H1 (cell line): ENCODE measurements at regions not wholly inside any gene's neighbourhood (a gene's known extent, or its start where the extent isn't known, plus 50 kb on each side); places are given as distances from the start of the nearest gene placed in this dataset.

Source experiments
- CTCF ChIA-PET: fragments of 300-600 bp; sonication (Branson Sonifier 250); formaldehyde crosslinking; loops from one replicate; lab custom pipeline; 2021; ENCODE audit not compliant: partially characterized antibody; lab: Charles Lee
- POLR2A ChIA-PET: fragments of 300-600 bp; sonication (Branson Sonifier 250); formaldehyde crosslinking; loops from one replicate; lab custom pipeline; 2021; ENCODE audit warnings: inconsistent platforms; ENCODE audit not compliant: partially characterized antibody; lab: Charles Lee
- DNase-seq, 2 experiments: peaks; one replicate each; pipeline versions ENCODE4 v3.0.0 to v3.0.0-alpha.2; 2010 to 2022; ENCODE audit warnings: low spot score in 2 of 2, low read depth in 1 of 2, mixed read lengths in 1 of 2
- FAIRE-seq: peaks from 2 replicates; lab custom pipeline; 2011; peaks lifted over from hg19 to GRCh38; lab: Jason Lieb, UNC
- H2AFZ ChIP-seq: 2 replicates; pipeline ENCODE4 v1.8.1; 2012; ENCODE audit warnings: low read length, inconsistent platforms
- H2AK5ac ChIP-seq: 2 replicates; pipeline ENCODE4 v1.6.1; 2013; ENCODE audit warnings: low read depth, low read length
- H2BK120ac ChIP-seq: replicated peaks from 2 replicates; pipeline ENCODE3; 2013; ENCODE audit warnings: low read depth, low read length, inconsistent platforms
- H2BK12ac ChIP-seq: 2 replicates; pipeline ENCODE4 v1.6.1; 2013; ENCODE audit warnings: low read depth, low read length
- H2BK15ac ChIP-seq: 2 replicates; pipeline ENCODE4 v1.6.1; 2013; ENCODE audit warnings: low read length
- H2BK20ac ChIP-seq: 2 replicates; pipeline ENCODE4 v1.6.1; 2013; ENCODE audit warnings: low read length
- H2BK5ac ChIP-seq: 2 replicates; pipeline ENCODE4 v1.6.1; 2013; ENCODE audit warnings: low read depth, low read length
- H3K14ac ChIP-seq: 2 replicates; pipeline ENCODE4 v1.6.1; 2013; ENCODE audit warnings: inconsistent platforms; ENCODE audit not compliant: insufficient read length
- H3K18ac ChIP-seq: 2 replicates; pipeline ENCODE4 v1.6.1; 2013; ENCODE audit warnings: low read length; ENCODE audit errors: extremely low read depth
- H3K23ac ChIP-seq: 2 replicates; pipeline ENCODE4 v1.6.1; 2013; ENCODE audit warnings: inconsistent platforms; ENCODE audit not compliant: insufficient read length
- H3K23me2 ChIP-seq: 2 replicates; pipeline ENCODE4 v1.6.1; 2013; ENCODE audit warnings: low read depth, low read length
- H3K27ac ChIP-seq: 2 replicates; pipeline ENCODE4 v1.6.1; 2011; ENCODE audit warnings: low read depth, low read length, inconsistent platforms
- H3K27me3 ChIP-seq, 4 experiments: replicated peaks in 1 of 4; 1 replicate in 1 of 4; 2 replicates in 3 of 4; pipeline versions ENCODE4 v1.6.1 to v1.8.1; 2011 to 2013; ENCODE audit warnings: low read length in 3 of 4, mild to moderate bottlenecking in 3 of 4, inconsistent platforms in 2 of 4, mixed read lengths in 2 of 4, moderate library complexity in 1 of 4; ENCODE audit not compliant: control insufficient read depth in 3 of 4, insufficient read depth in 3 of 4; ENCODE audit errors: extremely low read depth in 1 of 4
- H3K36me3 ChIP-seq, 4 experiments: 2 replicates each; pipeline versions ENCODE4 v1.6.1 to v1.8.1; 2011 to 2013; ENCODE audit warnings: mild to moderate bottlenecking in 4 of 4, low read length in 3 of 4, moderate library complexity in 2 of 4, control low read depth in 1 of 4, inconsistent platforms in 1 of 4; ENCODE audit not compliant: insufficient read depth in 4 of 4, control insufficient read depth in 2 of 4
- H3K4ac ChIP-seq: replicated peaks from 2 replicates; pipeline ENCODE3; 2013; ENCODE audit warnings: low read length, low read depth, mixed read lengths, inconsistent platforms; ENCODE audit not compliant: insufficient read length
- H3K4me1 ChIP-seq, 4 experiments: replicated peaks in 1 of 4; 1 replicate in 1 of 4; 2 replicates in 3 of 4; pipeline versions ENCODE4 v1.6.1 to v1.8.1; 2011 to 2013; ENCODE audit warnings: low read length in 3 of 4, inconsistent platforms in 2 of 4, mixed read lengths in 1 of 4; ENCODE audit not compliant: insufficient read depth in 4 of 4, control insufficient read depth in 3 of 4
- H3K4me2 ChIP-seq, 2 experiments: 2 replicates each; pipeline versions ENCODE4 v1.6.1 to v1.8.1; 2011 to 2013; ENCODE audit warnings: low read depth in 2 of 2, low read length in 2 of 2, control low read depth in 1 of 2, inconsistent platforms in 1 of 2, mild to moderate bottlenecking in 1 of 2; ENCODE audit not compliant: insufficient read depth in 1 of 2
- H3K4me3 ChIP-seq, 4 experiments: fragments of 200-600, 300-600 bp in 1 of 4; sonication (generic), shearing (Covaris generic), sonication (Bioruptor Twin) in 1 of 4; 2 replicates each; pipeline versions ENCODE4 v1.5.1 to v1.8.1; 2011 to 2016; ENCODE audit warnings: low read length in 4 of 4, low read depth in 3 of 4, control low read depth in 2 of 4, inconsistent platforms in 2 of 4, mild to moderate bottlenecking in 2 of 4, mixed read lengths in 1 of 4, moderate library complexity in 1 of 4; ENCODE audit not compliant: insufficient read depth in 2 of 4; ENCODE audit errors: extremely low read depth in 1 of 4
- H3K56ac ChIP-seq: replicated peaks from 2 replicates; pipeline ENCODE3; 2013; ENCODE audit warnings: low read depth, mild to moderate bottlenecking, mixed read lengths, low read length, inconsistent platforms; ENCODE audit not compliant: insufficient read length
- H3K79me1 ChIP-seq: 2 replicates; pipeline ENCODE4 v1.6.1; 2013; ENCODE audit warnings: low read depth, low read length, control low read depth
- H3K79me2 ChIP-seq, 2 experiments: 2 replicates each; pipeline versions ENCODE4 v1.6.1 to v1.8.1; 2012 to 2013; ENCODE audit warnings: low read length in 2 of 2, mild to moderate bottlenecking in 2 of 2, inconsistent platforms in 1 of 2; ENCODE audit not compliant: insufficient read depth in 2 of 2, control insufficient read depth in 1 of 2
- H3K9ac ChIP-seq, 4 experiments: replicated peaks in 1 of 4; 1 replicate in 1 of 4; 2 replicates in 3 of 4; pipeline versions ENCODE4 v1.6.1 to v1.8.1; 2011 to 2013; ENCODE audit warnings: low read depth in 3 of 4, low read length in 3 of 4, control low read depth in 2 of 4, mild to moderate bottlenecking in 2 of 4, moderate library complexity in 2 of 4, inconsistent platforms in 1 of 4; ENCODE audit errors: extremely low read depth in 1 of 4
- H3K9me3 ChIP-seq, 2 experiments: 2 replicates each; pipeline versions ENCODE4 v1.6.1 to v1.8.1; 2012 to 2013; ENCODE audit warnings: mild to moderate bottlenecking in 2 of 2, moderate library complexity in 2 of 2, control low read depth in 1 of 2, inconsistent platforms in 1 of 2, low read depth in 1 of 2, low read length in 1 of 2, mixed read lengths in 1 of 2; ENCODE audit not compliant: insufficient read depth in 2 of 2
- H4K20me1 ChIP-seq, 2 experiments: replicated peaks in 1 of 2; 2 replicates each; pipeline versions ENCODE3 to v1.8.1; 2011 to 2013; ENCODE audit warnings: inconsistent platforms in 2 of 2, low read length in 2 of 2, mild to moderate bottlenecking in 1 of 2; ENCODE audit not compliant: insufficient read depth in 2 of 2, control insufficient read depth in 1 of 2
- H4K5ac ChIP-seq: 2 replicates; pipeline ENCODE4 v1.6.1; 2013; ENCODE audit warnings: low read length, low read depth, mixed read lengths, inconsistent platforms; ENCODE audit not compliant: insufficient read length
- H4K8ac ChIP-seq: 2 replicates; pipeline ENCODE4 v1.8.0; 2013; ENCODE audit warnings: mild to moderate bottlenecking, moderate library complexity, low read length, inconsistent platforms; ENCODE audit not compliant: insufficient read depth; ENCODE audit errors: extremely low read depth
- H4K91ac ChIP-seq: replicated peaks from 2 replicates; pipeline ENCODE3; 2013; ENCODE audit warnings: low read length, mixed read lengths, inconsistent platforms; ENCODE audit not compliant: insufficient read length
- ATF3 ChIP-seq: IDR thresholded peaks from 2 replicates; pipeline ENCODE4 v1.6.1; 2011; ENCODE audit warnings: low read depth, mild to moderate bottlenecking, low read length; ENCODE audit not compliant: insufficient read depth
- BRCA1 ChIP-seq: IDR thresholded peaks from 2 replicates; pipeline ENCODE4 v1.6.1; 2012; ENCODE audit warnings: low read depth, low read length, improper control_type of control experiment
- CEBPB ChIP-seq: IDR thresholded peaks from 2 replicates; pipeline ENCODE4 v1.6.1; 2012; ENCODE audit warnings: low read depth, low read length
- GTF2F1 ChIP-seq: IDR thresholded peaks from 2 replicates; pipeline ENCODE4 v1.6.1; 2012; ENCODE audit warnings: low read depth, low read length, improper control_type of control experiment, borderline replicate concordance
- KDM4A ChIP-seq: IDR thresholded peaks from one replicate; pipeline ENCODE4 v1.7.1; 2012; ENCODE audit warnings: low read depth, mild to moderate bottlenecking, moderate library complexity, low read length, inconsistent platforms; ENCODE audit not compliant: severe bottlenecking
- NRF1 ChIP-seq: IDR thresholded peaks from 2 replicates; pipeline ENCODE4 v1.6.1; 2011; ENCODE audit warnings: mild to moderate bottlenecking, low read depth, low read length, improper control_type of control experiment
- PHF8 ChIP-seq: fragments of 200-600 bp; sonication (generic); conservative IDR thresholded peaks from 2 replicates; pipeline ENCODE4 v1.7.1; 2012; ENCODE audit warnings: low read depth, mild to moderate bottlenecking, inconsistent platforms, low read length, moderate library complexity
- RAD21 ChIP-seq, 2 experiments: IDR thresholded peaks in 1 of 2; conservative IDR thresholded peaks in 1 of 2; 2 replicates each; pipeline ENCODE4 v1.6.1; 2011; ENCODE audit warnings: low read depth in 2 of 2, low read length in 2 of 2, improper control_type of control experiment in 1 of 2, inconsistent platforms in 1 of 2, mild to moderate bottlenecking in 1 of 2, moderate library complexity in 1 of 2
- RXRA ChIP-seq: IDR thresholded peaks from 2 replicates; pipeline ENCODE4 v1.6.1; 2011; ENCODE audit warnings: low read depth, mild to moderate bottlenecking, low read length, moderate library complexity; ENCODE audit not compliant: insufficient read depth
- SIRT6 ChIP-seq: IDR thresholded peaks from one replicate; pipeline ENCODE4 v1.7.1; 2012; ENCODE audit warnings: low read length, inconsistent platforms
- SIX5 ChIP-seq: IDR thresholded peaks from 2 replicates; pipeline ENCODE4 v1.6.1; 2011; ENCODE audit warnings: mild to moderate bottlenecking, low read depth, low read length
- SP4 ChIP-seq: IDR thresholded peaks from 2 replicates; pipeline ENCODE4 v1.6.1; 2012; ENCODE audit warnings: low read length, inconsistent platforms
- SRF ChIP-seq: IDR thresholded peaks from 2 replicates; pipeline ENCODE4 v1.6.1; 2011; ENCODE audit warnings: mild to moderate bottlenecking, low read depth, low read length, moderate library complexity
- ZNF274 ChIP-seq: IDR thresholded peaks from 2 replicates; pipeline ENCODE4 v1.7.0; 2012; ENCODE audit warnings: low read length, borderline replicate concordance; ENCODE audit errors: extremely low read depth
- WGBS, 2 experiments: shearing (Covaris generic) in 1 of 2; methylation state at CpG; one replicate each; pipeline versions ENCODE4 v1.1.6 to v1.1.7; 2013 to 2015; ENCODE audit warnings: low lambda C conversion rate in 2 of 2, mixed read lengths in 2 of 2, inconsistent platforms in 1 of 2, low coverage in 1 of 2, missing lambda C conversion rate in 1 of 2; ENCODE audit not compliant: insufficient replicate concordance in 2 of 2, insufficient coverage in 1 of 2, insufficient read length in 1 of 2; ENCODE audit errors: extremely low coverage in 1 of 2, missing lambda C conversion rate in 1 of 2; 5-methylcytosine and 5-hydroxymethylcytosine counted together

DNA sequence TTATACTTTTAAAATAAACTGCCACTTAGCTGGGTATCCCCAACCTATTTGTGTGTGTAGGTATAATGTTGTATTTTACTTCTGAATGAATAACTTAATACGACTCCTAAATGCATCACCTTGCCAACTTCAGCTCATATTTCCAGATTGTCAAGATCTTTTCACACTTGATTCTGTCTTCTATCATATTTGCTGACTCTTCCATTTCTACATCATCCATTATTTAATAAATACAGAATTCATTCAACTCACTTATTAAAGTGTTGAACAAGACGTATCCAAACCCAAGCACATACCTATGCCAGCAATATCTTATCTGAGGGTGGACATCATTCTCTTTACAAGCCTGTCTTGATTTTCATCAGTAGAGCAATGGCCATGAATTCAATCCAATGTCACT, 91.2 kb upstream of the FAM47C start:
- FAIRE-seq (no peak), DNase-seq (no peak)
- Histone ChIP-seq H3K18ac (no peak overlapping the region), H3K36me3 (no peaks in the 10 kb centered on the region), H3K4me2 (no peak overlapping the region), H4K91ac (no peak overlapping the region), H2BK15ac (no peak overlapping the region), H3K4me1 (no peaks in the 10 kb centered on the region), H3K56ac (no peak overlapping the region), H3K27ac (no peak overlapping the region), H2AFZ (no peak overlapping the region), H3K23ac (no peak overlapping the region), H2BK20ac (no peak overlapping the region), H3K9ac (no peak overlapping the region), H4K20me1 (no peaks in the 10 kb centered on the region), H2BK5ac (no peak overlapping the region), H3K14ac (no peak overlapping the region), H3K23me2 (no peaks in the 10 kb centered on the region), H3K4me3 (no peak overlapping the region), H3K4ac (no peak overlapping the region), H4K8ac (no peak overlapping the region), H2BK120ac (no peak overlapping the region), H2AK5ac (no peak overlapping the region), H3K9me3 (no peaks in the 10 kb centered on the region), H3K79me2 (no peaks in the 10 kb centered on the region), H2BK12ac (no peak overlapping the region), H3K27me3 (no peaks in the 10 kb centered on the region), H4K5ac (no peak overlapping the region), H3K79me1 (no peaks in the 10 kb centered on the region)
- POLR2A ChIA-PET = no interaction called here
- CTCF ChIA-PET = no interaction called here
- WGBS, 2 experiments = 79% methylated on average over 2 of the region's 2 CpGs; no CpG with 5 or more reads in 1 of the 2 experiments
- no peak for TF ChIP-seq RAD21 (IDR thresholded peaks at IDR 0.05 in 1 of 2, conservative IDR thresholded peaks at IDR 0.05 in 1 of 2; ENCODE audit: low read depth in 2 of 2, low read length in 2 of 2)
- TF ChIP-seq PHF8 = no peak
- TF ChIP-seq GTF2F1 = no peak
- TF ChIP-seq SP4 = no peak
- TF ChIP-seq BRCA1 = no peak
- TF ChIP-seq ZNF274 = no peak
- TF ChIP-seq KDM4A = no peak
- no peak for TF ChIP-seq SIRT6
- no peak for TF ChIP-seq NRF1
- TF ChIP-seq CEBPB = no peak
- TF ChIP-seq SIX5 = no peak
- no peak for TF ChIP-seq SRF
- TF ChIP-seq ATF3 = no peak
- no peak for TF ChIP-seq RXRA
